Ovary (tissue), 7 donors: ENCODE measurements at regions not wholly inside any gene's neighbourhood (a gene's known extent, or its start where the extent isn't known, plus 50 kb on each side); places are given as distances from the start of the nearest gene placed in this dataset.

ENCODE experiments used
- DNase-seq, 5 donors: peaks; one replicate each; pipeline ENCODE4 v3.0.0-alpha.2; 2019 to 2020
- H3K27ac ChIP-seq, 2 donors: fragments of 200-600 bp; one replicate each; pipeline versions ENCODE4 v1.5.1 to v1.8.0; 2019 to 2022
- H3K27me3 ChIP-seq: fragments of 200-600 bp; one replicate; pipeline ENCODE4 v1.8.0; 2022
- H3K36me3 ChIP-seq: fragments of 200-600 bp; sonication (generic); one replicate; pipeline ENCODE4 v1.5.1; 2019
- H3K4me1 ChIP-seq: one replicate; pipeline ENCODE4 v1.8.1; 2013; ENCODE audit warnings: mild to moderate bottlenecking, moderate library complexity; ENCODE audit not compliant: insufficient read depth
- H3K4me3 ChIP-seq: fragments of 200-600 bp; sonication (generic); one replicate; pipeline ENCODE4 v1.5.1; 2017
- H3K9me3 ChIP-seq, 2 donors: fragments of 200-600 bp in 1 of 2; sonication (generic) in 1 of 2; one replicate each; pipeline versions ENCODE4 v1.5.1 to v1.8.1; 2013 to 2019; ENCODE audit warnings: mild to moderate bottlenecking in 1 of 2, moderate library complexity in 1 of 2
- CTCF ChIP-seq, 3 donors: fragments of 450-650 bp in 2 of 3; fragments of 200-600 bp in 1 of 3; IDR thresholded peaks; one replicate each; pipeline versions ENCODE4 v1.5.1 to v1.8.0; 2016 to 2022; ENCODE audit warnings: antibody characterized with exemption in 3 of 3, mild to moderate bottlenecking in 1 of 3
- EP300 ChIP-seq: sonication (generic); formaldehyde crosslinking; IDR thresholded peaks from one replicate; pipeline ENCODE4 v1.6.1; 2017; ENCODE audit warnings: antibody characterized with exemption
- POLR2A ChIP-seq: fragments of 450-650 bp; IDR thresholded peaks from one replicate; pipeline ENCODE4 v1.6.1; 2017; ENCODE audit warnings: antibody characterized with exemption, mild to moderate bottlenecking, moderate library complexity
- WGBS, 3 donors: extraction: QIAGEN DNeasy Blood & Tissue Kit in 1 of 3; methylation state at CpG; one replicate each; pipeline versions ENCODE4 v1.1.5 to v1.1.7; 2013 to 2017; 5-methylcytosine and 5-hydroxymethylcytosine counted together
- intact Hi-C, 4 donors: fragments of 100-400 bp; cut with DNase I; formaldehyde crosslinking; loops; one replicate each; pipeline versions ENCODE4 v1.11.0 to v1.15.1; 2022 to 2023
- donor health status: DM: no; HTN: no; CAD: no; lungs with moderate emphysema.
- donor health status: DM: no; HTN: no; CAD: no.
- donor health status: Bipolar disorder and iron deficiency.
- donor health status: DM: no; HTN: no; CAD: no.
- donor health status: DM: yes; HTN: yes; CAD: no.

GRCh38 chr12:66776974-66777373, 98.1 kb upstream of the GRIP1 start:
- no peak overlapping the region for H3K27ac ChIP-seq
- no peaks in the 10 kb centered on the region for H3K9me3 ChIP-seq
- no peak for TF ChIP-seq EP300
- TF ChIP-seq POLR2A: no peak
- TF ChIP-seq CTCF (IDR thresholded peaks at IDR 0.05): no peak
- 58 to 78% (median 64%) methylated on average over 2 of the region's 2 CpGs for WGBS, 3 donors
- H3K4me1 ChIP-seq: no peaks in the 10 kb centered on the region
- DNase-seq: no peak
- intact Hi-C loops: no loop called here
- H3K27me3 ChIP-seq: no peaks in the 10 kb centered on the region
- no peaks in the 10 kb centered on the region for H3K36me3 ChIP-seq
- H3K4me3 ChIP-seq: no peak overlapping the region

DNA sequence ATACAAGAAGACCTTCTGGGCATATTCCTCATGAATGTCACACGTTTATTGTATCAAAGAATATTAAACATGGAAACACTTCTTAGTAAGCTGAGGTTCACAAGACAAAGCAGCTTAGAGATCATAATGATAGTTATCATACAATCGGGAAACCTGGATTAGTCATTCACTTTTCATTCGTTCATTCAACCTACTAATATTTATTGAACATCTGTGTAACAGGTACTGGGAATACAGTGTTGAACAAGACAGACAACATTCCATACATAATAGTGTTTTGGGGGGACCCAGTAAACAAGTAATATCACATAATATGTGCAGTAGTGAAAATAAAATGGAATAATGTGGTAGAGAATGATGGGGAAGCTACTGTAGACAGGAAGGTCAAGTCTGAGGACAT, 100.6 kb upstream of the GRIP1 start:
- Histone ChIP-seq H3K27ac (no peak overlapping the region), H3K27me3 (no peaks in the 10 kb centered on the region), H3K36me3 (no peaks in the 10 kb centered on the region), H3K4me1 (no peaks in the 10 kb centered on the region), H3K9me3 (no peaks in the 10 kb centered on the region), H3K4me3 (no peak overlapping the region)
- TF ChIP-seq POLR2A (no peak), CTCF (IDR thresholded peaks at IDR 0.05) (no peak)
- intact Hi-C loops: no loop called here
- DNase-seq: no peak
- 87 to 95% (median 88%) methylated on average over 3 of the region's 3 CpGs for WGBS, 3 donors

GRCh38 chr12:66786531-66787308, 107.8 kb upstream of the GRIP1 start:
- Histone ChIP-seq H3K4me1 (no peaks in the 10 kb centered on the region), H3K27me3 (no peaks in the 10 kb centered on the region), H3K36me3 (no peaks in the 10 kb centered on the region), H3K4me3 (no peak overlapping the region), H3K9me3 (no peaks in the 10 kb centered on the region), H3K27ac (no peak overlapping the region)
- TF ChIP-seq POLR2A (no peak), CTCF (IDR thresholded peaks at IDR 0.05) (no peak), EP300 (no peak)
- no peak for DNase-seq
- intact Hi-C loops: no loop called here
- WGBS, 3 donors: 18 to 44% (median 26%) methylated on average over 4 of the region's 4 CpGs

GRCh38 chr12:66799551-66799950, 120.7 kb upstream of the GRIP1 start:
- intact Hi-C loops: no loop called here
- Histone ChIP-seq H3K9me3 (no peaks in the 10 kb centered on the region), H3K27ac (no peak overlapping the region), H3K36me3 (no peaks in the 10 kb centered on the region), H3K4me3 (no peak overlapping the region), H3K4me1 (no peaks in the 10 kb centered on the region), H3K27me3 (no peaks in the 10 kb centered on the region)
- WGBS, 3 donors: 25 to 40% (median 31%) methylated on average over 2 of the region's 2 CpGs
- DNase-seq: no peak
- no peak for TF ChIP-seq EP300
- TF ChIP-seq CTCF (IDR thresholded peaks at IDR 0.05): no peak
- no peak for TF ChIP-seq POLR2A
